ENCODE measurements at regions not wholly inside any gene's neighbourhood (a gene's known extent, or its start where the extent isn't known, plus 50 kb on each side); places are given as distances from the start of the nearest gene placed in this dataset.

DNA sequence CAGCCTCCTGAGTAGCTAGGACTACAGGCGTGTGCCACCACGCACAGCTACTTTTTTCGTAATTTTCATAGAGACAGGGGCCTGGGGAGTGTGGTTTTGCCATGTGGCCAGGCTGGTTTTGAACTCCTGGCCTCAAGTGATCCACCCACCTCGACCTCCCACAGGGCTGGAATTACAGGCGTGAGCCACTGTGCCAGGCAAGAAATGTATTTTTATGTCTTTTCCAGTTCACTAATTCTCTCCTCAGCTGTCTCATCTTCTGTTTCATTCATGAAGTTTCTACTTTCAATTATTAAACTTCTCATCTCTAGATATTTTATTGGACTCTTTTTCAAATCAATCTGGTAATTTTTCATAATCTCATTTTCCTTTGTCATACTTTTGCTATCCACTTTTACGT is 72.1 kb upstream of the DISP3 start:
- peaks cover 0 to 4% (median 0%) of the 10 kb centered on the region in 5 donors for H3K27me3 ChIP-seq (ENCODE audit: control insufficient read depth in 5 of 5, insufficient read depth in 4 of 5, low read length in 5 of 5)
- H3K9me3 ChIP-seq (ENCODE audit: control insufficient read depth in 5 of 5, low read length in 5 of 5) = peaks cover 0 to 8% (median 3%) of the 10 kb centered on the region in 5 donors
- H3K9ac ChIP-seq (ENCODE audit: low read length in 5 of 5) = no peak overlapping the region
- no peaks in the 10 kb centered on the region for H3K36me3 ChIP-seq (ENCODE audit: control insufficient read depth in 5 of 5, insufficient read depth in 5 of 5, low read length in 5 of 5)
- no peak overlapping the region for H3K27ac ChIP-seq (ENCODE audit: low read depth, low read length)
- H3K4me3 ChIP-seq (ENCODE audit: low read depth in 1 of 5, low read length in 5 of 5) = no peak overlapping the region
- H3K4me1 ChIP-seq (ENCODE audit: control insufficient read depth in 5 of 5, insufficient read depth in 5 of 5, low read length in 5 of 5) = no peaks in the 10 kb centered on the region

DNA sequence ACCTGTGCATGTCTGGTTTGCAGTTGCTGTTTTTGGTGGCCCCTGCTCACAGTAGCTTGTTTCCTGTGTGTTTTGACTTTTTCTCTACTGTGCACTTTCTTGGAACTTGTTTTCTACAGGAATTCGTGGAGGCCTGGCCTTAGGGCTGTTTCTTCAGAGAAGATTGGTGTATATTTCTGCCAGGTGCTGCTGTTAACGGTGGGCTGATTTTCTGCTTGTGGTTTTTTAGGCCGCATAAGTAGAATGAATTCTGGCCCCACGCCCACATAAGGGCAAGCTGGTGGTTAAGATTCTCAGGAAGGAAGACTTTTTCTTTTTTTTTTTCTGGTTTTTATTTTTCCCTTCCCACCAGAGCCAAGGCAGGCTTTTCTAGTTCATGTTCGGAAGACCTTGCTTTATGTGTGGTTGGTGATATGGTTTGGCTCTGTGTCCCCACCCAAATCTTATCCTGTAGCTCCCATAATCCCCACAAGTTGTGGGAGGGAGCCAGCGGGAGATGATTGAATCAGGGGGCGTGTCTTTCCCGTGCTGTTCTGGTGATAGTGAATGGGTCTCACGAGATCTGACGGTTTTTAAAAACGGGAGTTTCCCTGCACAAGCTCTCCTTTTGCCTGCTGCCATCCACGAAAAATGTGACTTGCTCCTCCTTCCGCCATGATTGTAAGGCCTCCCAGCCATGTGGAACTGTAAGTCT is 71.5 kb upstream of the DISP3 start:
- H3K9ac ChIP-seq (ENCODE audit: low read length in 5 of 5) = no peak overlapping the region
- H3K4me3 ChIP-seq (ENCODE audit: low read depth in 1 of 5, low read length in 5 of 5) = no peak overlapping the region
- peaks cover 0 to 9% (median 0%) of the 10 kb centered on the region in 5 donors for H3K27me3 ChIP-seq (ENCODE audit: control insufficient read depth in 5 of 5, insufficient read depth in 4 of 5, low read length in 5 of 5)
- no peaks in the 10 kb centered on the region for H3K36me3 ChIP-seq (ENCODE audit: control insufficient read depth in 5 of 5, insufficient read depth in 5 of 5, low read length in 5 of 5)
- no peaks in the 10 kb centered on the region for H3K4me1 ChIP-seq (ENCODE audit: control insufficient read depth in 5 of 5, insufficient read depth in 5 of 5, low read length in 5 of 5)
- H3K27ac ChIP-seq (ENCODE audit: low read depth, low read length) = no peak overlapping the region
- H3K9me3 ChIP-seq (ENCODE audit: control insufficient read depth in 5 of 5, low read length in 5 of 5) = peaks cover 0 to 3% (median 2%) of the 10 kb centered on the region in 5 donors

DNA sequence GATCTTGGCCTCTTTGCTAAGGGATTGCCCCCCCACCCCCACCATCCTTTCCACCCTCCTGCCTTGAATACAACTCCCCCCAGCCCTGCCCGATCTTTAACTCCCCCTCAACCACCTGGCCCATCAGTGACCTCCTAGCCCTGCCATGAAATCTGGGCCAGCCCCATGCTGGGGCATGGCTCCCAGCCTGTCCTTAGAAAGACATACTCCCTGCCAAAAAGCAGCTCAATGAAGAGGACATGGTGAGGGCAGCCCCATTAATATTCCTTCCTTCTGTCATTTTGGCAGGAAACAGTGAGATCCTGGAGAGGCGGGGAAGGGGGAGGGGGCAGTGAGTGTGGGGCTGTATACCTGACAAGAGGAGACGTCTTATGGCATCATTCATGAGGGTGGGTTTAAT is 66.8 kb upstream of the DISP3 start:
- Histone ChIP-seq H3K36me3 (ENCODE audit: control insufficient read depth in 5 of 5, insufficient read depth in 5 of 5, low read length in 5 of 5) (no peaks in the 10 kb centered on the region), H3K4me3 (ENCODE audit: low read depth in 1 of 5, low read length in 5 of 5) (no peak overlapping the region), H3K27ac (ENCODE audit: low read depth, low read length) (no peak overlapping the region), H3K4me1 (ENCODE audit: control insufficient read depth in 5 of 5, insufficient read depth in 5 of 5, low read length in 5 of 5) (no peaks in the 10 kb centered on the region), H3K27me3 (ENCODE audit: control insufficient read depth in 5 of 5, insufficient read depth in 4 of 5, low read length in 5 of 5) (peaks cover 7 to 36% (median 23%) of the 10 kb centered on the region in 5 donors), H3K9ac (ENCODE audit: low read length in 5 of 5) (no peak overlapping the region), H3K9me3 (ENCODE audit: control insufficient read depth in 5 of 5, low read length in 5 of 5) (no peaks in the 10 kb centered on the region)

DNA sequence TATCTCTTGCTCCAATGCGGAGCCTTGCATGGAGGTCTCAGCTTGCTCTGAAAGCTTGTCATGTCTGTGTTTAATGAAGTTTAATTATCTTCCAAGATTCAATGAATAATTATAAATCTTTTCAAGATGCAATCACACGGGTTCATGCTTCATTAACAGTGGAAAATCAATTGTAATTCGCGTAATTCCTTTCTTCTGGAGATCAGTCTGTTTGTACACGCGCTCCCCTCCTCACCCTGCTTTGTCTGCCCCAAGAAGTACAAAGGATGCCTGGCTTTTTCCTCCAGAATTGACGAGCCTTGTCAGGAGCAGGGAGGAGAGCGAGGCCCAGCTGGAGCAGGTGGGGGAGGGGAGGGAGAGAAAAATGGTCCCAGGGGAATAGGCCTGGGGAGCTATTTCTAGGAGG is 65.0 kb upstream of the DISP3 start:
- H3K27ac ChIP-seq (ENCODE audit: low read depth, low read length) = no peak overlapping the region
- H3K27me3 ChIP-seq (ENCODE audit: control insufficient read depth in 5 of 5, insufficient read depth in 4 of 5, low read length in 5 of 5) = peaks cover 11 to 34% (median 27%) of the 10 kb centered on the region in 5 donors
- H3K9ac ChIP-seq (ENCODE audit: low read length in 5 of 5) = no peak overlapping the region
- no peaks in the 10 kb centered on the region for H3K9me3 ChIP-seq (ENCODE audit: control insufficient read depth in 5 of 5, low read length in 5 of 5)
- H3K36me3 ChIP-seq (ENCODE audit: control insufficient read depth in 5 of 5, insufficient read depth in 5 of 5, low read length in 5 of 5) = no peaks in the 10 kb centered on the region
- H3K4me3 ChIP-seq (ENCODE audit: low read depth in 1 of 5, low read length in 5 of 5) = no peak overlapping the region
- no peaks in the 10 kb centered on the region for H3K4me1 ChIP-seq (ENCODE audit: control insufficient read depth in 5 of 5, insufficient read depth in 5 of 5, low read length in 5 of 5)

DNA sequence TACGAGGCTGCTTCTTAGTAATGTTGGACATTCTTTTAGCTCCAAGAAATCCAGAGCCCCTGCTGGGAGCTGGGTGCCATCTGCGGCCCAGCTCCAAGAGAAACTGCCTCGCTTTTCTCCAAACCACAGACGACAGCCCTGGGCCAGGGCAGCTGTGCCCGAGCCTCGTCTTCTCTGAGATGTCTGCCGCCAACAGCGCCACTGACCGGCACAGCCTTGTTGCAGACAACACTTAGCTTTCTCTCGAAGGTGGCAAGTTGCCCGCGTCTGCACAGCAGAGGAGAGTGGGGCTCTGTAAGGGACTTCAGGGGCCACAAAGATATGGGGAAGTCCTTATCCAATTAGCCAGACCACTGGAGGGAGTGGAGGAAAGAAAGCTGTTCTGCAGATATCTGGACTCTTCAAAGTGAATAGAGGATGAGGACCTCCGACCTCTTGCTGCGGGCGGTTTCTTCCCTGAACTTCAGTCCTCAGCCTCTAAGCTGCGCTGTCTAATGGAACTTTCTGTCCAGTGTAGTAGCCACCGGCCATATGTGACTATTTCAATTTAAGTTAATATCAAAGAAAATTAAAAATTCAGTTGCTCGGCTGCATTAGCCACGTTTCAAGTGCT is 63.9 kb upstream of the DISP3 start:
- H3K9ac ChIP-seq (ENCODE audit: low read length in 5 of 5) = no peak overlapping the region
- no peak overlapping the region for H3K4me3 ChIP-seq (ENCODE audit: low read depth in 1 of 5, low read length in 5 of 5)
- H3K4me1 ChIP-seq (ENCODE audit: control insufficient read depth in 5 of 5, insufficient read depth in 5 of 5, low read length in 5 of 5) = no peaks in the 10 kb centered on the region
- no peak overlapping the region for H3K27ac ChIP-seq (ENCODE audit: low read depth, low read length)
- H3K9me3 ChIP-seq (ENCODE audit: control insufficient read depth in 5 of 5, low read length in 5 of 5) = no peaks in the 10 kb centered on the region
- no peaks in the 10 kb centered on the region for H3K36me3 ChIP-seq (ENCODE audit: control insufficient read depth in 5 of 5, insufficient read depth in 5 of 5, low read length in 5 of 5)
- H3K27me3 ChIP-seq (ENCODE audit: control insufficient read depth in 5 of 5, insufficient read depth in 4 of 5, low read length in 5 of 5) = peaks cover 11 to 34% (median 27%) of the 10 kb centered on the region in 5 donors

DNA sequence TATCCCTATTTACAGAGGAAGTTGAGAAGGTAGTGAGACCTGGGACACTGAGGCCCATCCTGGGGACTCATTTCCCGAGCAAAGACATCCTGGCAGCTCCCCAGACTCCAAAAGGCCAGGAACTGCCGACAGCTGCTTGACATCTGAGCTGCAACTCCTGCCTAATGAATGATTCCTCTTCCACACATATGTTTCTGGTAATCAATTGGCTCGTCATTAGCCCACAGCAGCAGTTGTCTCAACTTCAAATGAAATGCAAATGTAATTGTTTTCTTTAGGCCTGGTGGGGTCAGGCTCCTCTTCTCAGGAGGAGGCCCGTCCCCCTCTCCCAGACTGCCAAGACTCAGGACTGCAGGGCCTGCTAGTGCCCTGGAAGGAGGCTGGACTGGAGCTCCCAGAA is 61.8 kb upstream of the DISP3 start:
- H3K27ac ChIP-seq (ENCODE audit: low read depth, low read length) = no peak overlapping the region
- no peaks in the 10 kb centered on the region for H3K9me3 ChIP-seq (ENCODE audit: control insufficient read depth in 5 of 5, low read length in 5 of 5)
- no peaks in the 10 kb centered on the region for H3K4me1 ChIP-seq (ENCODE audit: control insufficient read depth in 5 of 5, insufficient read depth in 5 of 5, low read length in 5 of 5)
- no peak overlapping the region for H3K4me3 ChIP-seq (ENCODE audit: low read depth in 1 of 5, low read length in 5 of 5)
- H3K36me3 ChIP-seq (ENCODE audit: control insufficient read depth in 5 of 5, insufficient read depth in 5 of 5, low read length in 5 of 5) = no peaks in the 10 kb centered on the region
- peaks cover 11 to 37% (median 30%) of the 10 kb centered on the region in 5 donors for H3K27me3 ChIP-seq (ENCODE audit: control insufficient read depth in 5 of 5, insufficient read depth in 4 of 5, low read length in 5 of 5)
- H3K9ac ChIP-seq (ENCODE audit: low read length in 5 of 5) = no peak overlapping the region

DNA sequence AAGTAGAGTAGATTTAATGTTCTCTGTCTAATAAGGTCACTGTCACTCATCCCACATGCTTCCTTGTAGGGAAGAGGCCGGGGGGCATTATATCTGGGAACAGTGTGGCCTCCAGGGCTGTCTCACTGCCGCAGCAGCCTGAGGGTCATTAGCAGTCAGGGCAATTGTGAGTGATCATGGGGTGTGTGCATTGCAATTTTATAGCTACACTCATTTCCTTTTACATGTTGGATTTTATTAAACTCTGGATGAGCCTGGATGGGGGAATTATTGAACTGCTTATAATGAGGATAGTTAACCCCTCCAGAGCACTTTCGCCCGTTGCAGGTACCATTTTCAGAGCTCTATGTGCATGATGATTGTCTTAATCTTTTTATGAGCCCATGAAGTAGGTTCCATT is 60.9 kb upstream of the DISP3 start:
- no peak overlapping the region for H3K4me3 ChIP-seq (ENCODE audit: low read depth in 1 of 5, low read length in 5 of 5)
- H3K9ac ChIP-seq (ENCODE audit: low read length in 5 of 5) = no peak overlapping the region
- peaks cover 8 to 30% (median 24%) of the 10 kb centered on the region in 5 donors for H3K27me3 ChIP-seq (ENCODE audit: control insufficient read depth in 5 of 5, insufficient read depth in 4 of 5, low read length in 5 of 5)
- H3K4me1 ChIP-seq (ENCODE audit: control insufficient read depth in 5 of 5, insufficient read depth in 5 of 5, low read length in 5 of 5) = no peaks in the 10 kb centered on the region
- no peak overlapping the region for H3K27ac ChIP-seq (ENCODE audit: low read depth, low read length)
- no peaks in the 10 kb centered on the region for H3K9me3 ChIP-seq (ENCODE audit: control insufficient read depth in 5 of 5, low read length in 5 of 5)
- no peaks in the 10 kb centered on the region for H3K36me3 ChIP-seq (ENCODE audit: control insufficient read depth in 5 of 5, insufficient read depth in 5 of 5, low read length in 5 of 5)

DNA sequence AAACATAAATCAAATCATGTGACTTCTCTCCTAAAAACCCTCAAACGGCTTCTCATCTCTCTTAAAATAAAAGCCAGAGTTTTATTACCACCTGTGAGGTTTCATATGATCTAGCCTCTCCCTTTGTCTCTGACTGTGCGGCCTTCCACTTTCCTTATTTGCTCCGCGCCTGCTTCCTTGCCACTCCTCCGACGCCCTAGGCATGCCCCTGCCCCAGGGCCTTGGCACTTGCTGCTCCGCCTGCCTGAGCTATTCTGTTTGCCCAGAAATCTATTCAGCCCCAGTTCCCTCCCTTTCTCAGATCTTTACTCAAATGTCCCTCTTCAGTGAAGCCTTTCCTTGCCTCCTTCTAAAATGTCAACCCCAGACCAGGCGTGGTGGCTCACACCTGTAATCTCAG is 57.5 kb upstream of the DISP3 start:
- Histone ChIP-seq H3K36me3 (ENCODE audit: control insufficient read depth in 5 of 5, insufficient read depth in 5 of 5, low read length in 5 of 5) (no peaks in the 10 kb centered on the region), H3K9ac (ENCODE audit: low read length in 5 of 5) (no peak overlapping the region), H3K27me3 (ENCODE audit: control insufficient read depth in 5 of 5, insufficient read depth in 4 of 5, low read length in 5 of 5) (peaks cover 3 to 18% (median 10%) of the 10 kb centered on the region in 5 donors), H3K27ac (ENCODE audit: low read depth, low read length) (no peak overlapping the region), H3K9me3 (ENCODE audit: control insufficient read depth in 5 of 5, low read length in 5 of 5) (no peaks in the 10 kb centered on the region), H3K4me1 (ENCODE audit: control insufficient read depth in 5 of 5, insufficient read depth in 5 of 5, low read length in 5 of 5) (no peaks in the 10 kb centered on the region), H3K4me3 (ENCODE audit: low read depth in 1 of 5, low read length in 5 of 5) (no peak overlapping the region)

DNA sequence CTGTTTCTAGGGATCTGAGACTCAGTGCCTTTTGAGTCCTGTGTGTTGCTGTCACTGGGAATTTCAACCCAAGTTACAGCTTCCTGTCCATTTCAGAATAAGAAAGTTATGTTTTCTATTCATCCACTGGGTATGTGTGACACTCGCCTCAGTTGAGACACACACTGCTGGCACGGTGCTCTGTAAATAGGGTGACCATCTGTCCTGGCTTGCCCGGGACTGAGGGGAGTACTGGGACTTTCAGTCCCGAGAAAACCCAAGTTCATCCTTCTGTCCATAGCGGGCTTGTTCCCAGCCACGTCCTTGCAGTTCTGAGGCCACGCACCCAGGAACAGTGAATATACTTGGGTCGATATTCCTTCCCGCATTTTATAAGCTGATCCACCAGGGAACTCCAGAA is 56.3 kb upstream of the DISP3 start:
- no peak overlapping the region for H3K27ac ChIP-seq (ENCODE audit: low read depth, low read length)

DNA sequence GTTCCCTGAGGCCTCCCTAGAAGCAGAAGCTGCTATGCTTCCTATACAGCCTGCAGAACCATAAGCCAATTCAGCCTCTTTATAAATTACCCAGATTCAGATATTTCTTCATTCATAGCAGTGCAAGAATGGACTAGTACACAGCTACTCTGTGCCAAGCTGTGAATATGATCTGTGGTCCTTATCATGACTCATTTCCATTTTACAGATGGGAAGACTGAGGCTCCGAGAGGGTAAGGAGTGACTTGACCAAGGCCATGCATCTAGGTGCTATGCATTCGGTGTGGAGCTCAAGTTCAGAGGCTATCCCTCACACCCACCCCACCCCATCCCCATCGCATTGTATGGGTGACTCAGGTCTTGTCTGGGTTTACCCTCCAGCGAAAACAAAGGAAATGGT is 52.3 kb upstream of the DISP3 start:
- H3K36me3 ChIP-seq (ENCODE audit: control insufficient read depth in 5 of 5, insufficient read depth in 5 of 5, low read length in 5 of 5) = no peaks in the 10 kb centered on the region
- no peak overlapping the region for H3K4me3 ChIP-seq (ENCODE audit: low read depth in 1 of 5, low read length in 5 of 5)
- H3K9ac ChIP-seq (ENCODE audit: low read length in 5 of 5) = no peak overlapping the region
- H3K4me1 ChIP-seq (ENCODE audit: control insufficient read depth in 5 of 5, insufficient read depth in 5 of 5, low read length in 5 of 5) = no peaks in the 10 kb centered on the region
- H3K27ac ChIP-seq (ENCODE audit: low read depth, low read length) = no peak overlapping the region
- H3K9me3 ChIP-seq (ENCODE audit: control insufficient read depth in 5 of 5, low read length in 5 of 5) = no peaks in the 10 kb centered on the region
- peaks cover 0 to 5% (median 0%) of the 10 kb centered on the region in 5 donors for H3K27me3 ChIP-seq (ENCODE audit: control insufficient read depth in 5 of 5, insufficient read depth in 4 of 5, low read length in 5 of 5)

More for the DNA sequence above, 56.3 kb upstream of the DISP3 start:
- H3K4me1 ChIP-seq (ENCODE audit: control insufficient read depth in 5 of 5, insufficient read depth in 5 of 5, low read length in 5 of 5) = no peaks in the 10 kb centered on the region
- H3K9me3 ChIP-seq (ENCODE audit: control insufficient read depth in 5 of 5, low read length in 5 of 5) = no peaks in the 10 kb centered on the region
- H3K36me3 ChIP-seq (ENCODE audit: control insufficient read depth in 5 of 5, insufficient read depth in 5 of 5, low read length in 5 of 5) = no peaks in the 10 kb centered on the region
- H3K9ac ChIP-seq (ENCODE audit: low read length in 5 of 5) = no peak overlapping the region
- no peak overlapping the region for H3K4me3 ChIP-seq (ENCODE audit: low read depth in 1 of 5, low read length in 5 of 5)
- peaks cover 0 to 8% (median under 1%) of the 10 kb centered on the region in 5 donors for H3K27me3 ChIP-seq (ENCODE audit: control insufficient read depth in 5 of 5, insufficient read depth in 4 of 5, low read length in 5 of 5)
